ENCODE measurements at regions not wholly inside any gene's neighbourhood (a gene's known extent, or its start where the extent isn't known, plus 50 kb on each side); places are given as distances from the start of the nearest gene placed in this dataset.
A peak's percentile ranks its signal among the peaks of the same experiment; 100 is the strongest.

DNA sequence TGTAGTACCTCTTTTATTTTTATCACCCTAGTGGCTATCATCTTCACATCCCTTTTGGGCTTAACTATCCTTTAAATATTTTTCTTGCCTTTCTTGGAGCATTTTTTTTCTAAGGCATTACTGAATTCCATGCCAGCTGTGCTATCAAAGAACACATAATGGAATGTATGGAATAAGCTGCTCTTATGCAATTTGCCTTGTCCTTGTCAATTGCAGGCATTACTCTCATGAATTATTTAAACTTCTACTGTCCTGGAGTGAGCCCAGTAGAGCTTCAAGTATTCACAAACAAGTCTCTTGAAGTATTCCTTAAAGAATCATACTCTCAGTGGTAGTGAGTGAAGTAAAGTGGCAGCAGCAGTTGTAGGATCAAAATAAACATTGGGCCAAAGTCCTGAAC is 144.6 kb upstream of the IGFBP7 start:
- DNase-seq (ENCODE audit: low read depth): no peak

DNA sequence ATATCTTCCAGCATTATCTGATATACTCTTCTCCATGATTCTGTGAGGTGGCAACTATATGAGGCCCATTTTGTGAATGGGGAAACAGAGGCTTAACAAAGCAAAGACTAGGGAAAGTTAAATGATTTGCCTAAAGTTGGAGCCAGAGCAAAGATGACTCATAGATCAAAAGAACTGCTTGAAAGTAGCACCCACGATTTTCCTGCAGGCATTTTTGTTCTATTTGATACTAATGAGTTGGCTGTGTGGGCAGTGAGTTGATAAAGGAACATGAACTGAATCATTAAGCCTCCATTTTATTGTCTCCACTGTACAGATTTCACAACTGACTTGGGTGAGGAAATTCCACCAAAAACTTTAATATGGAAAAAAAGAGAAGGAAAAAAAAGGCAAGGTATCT is 138.9 kb upstream of the IGFBP7 start:
- DNase-seq (ENCODE audit: low read depth): peak; percentile 1

DNA sequence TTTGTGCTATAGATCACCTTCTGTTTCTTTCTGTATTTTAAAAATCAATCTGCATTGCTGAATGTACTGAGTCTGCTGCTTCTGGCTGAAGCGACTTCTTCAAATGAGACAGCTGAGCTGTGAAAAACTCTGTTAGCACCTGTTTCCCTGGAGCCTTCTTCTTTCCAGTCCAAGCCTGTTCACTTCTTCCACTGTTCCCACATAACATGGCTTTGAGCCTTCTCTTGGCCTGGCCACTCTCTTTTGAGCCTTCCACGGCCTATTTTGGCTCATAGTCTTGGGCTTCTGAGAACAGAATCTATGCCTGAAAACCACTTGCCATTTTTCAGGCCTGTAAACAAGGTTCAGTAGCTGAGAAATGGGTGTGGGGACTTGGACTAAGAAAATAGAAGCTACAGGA is 132.9 kb upstream of the IGFBP7 start:
- DNase-seq (ENCODE audit: low read depth): no peak

DNA sequence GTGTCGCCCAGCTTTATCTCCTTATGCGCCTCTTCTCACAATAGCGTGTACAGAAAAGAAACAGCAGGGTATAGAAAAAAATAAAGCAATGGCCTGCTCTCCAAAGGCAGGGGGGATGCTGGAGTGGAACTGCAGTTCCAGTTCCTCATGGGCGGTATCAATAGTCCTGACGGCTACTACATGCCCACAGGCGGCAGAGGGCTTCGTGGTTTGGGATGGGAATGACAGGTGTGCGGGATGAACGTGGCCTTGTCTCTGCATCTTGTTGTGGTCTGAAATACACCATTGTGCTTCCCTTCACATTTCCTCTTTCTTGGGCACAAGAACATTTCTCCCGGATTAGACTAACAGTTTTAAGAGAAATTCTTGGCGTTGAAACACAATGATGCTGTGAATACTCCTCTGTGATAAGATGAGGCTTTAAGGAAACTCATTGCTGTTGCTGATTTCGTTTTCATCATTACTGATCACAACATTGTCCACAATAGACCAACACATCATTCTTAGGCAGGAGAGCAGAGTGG is 124.1 kb upstream of the IGFBP7 start:
- DNase-seq (ENCODE audit: low read depth): no peak

DNA sequence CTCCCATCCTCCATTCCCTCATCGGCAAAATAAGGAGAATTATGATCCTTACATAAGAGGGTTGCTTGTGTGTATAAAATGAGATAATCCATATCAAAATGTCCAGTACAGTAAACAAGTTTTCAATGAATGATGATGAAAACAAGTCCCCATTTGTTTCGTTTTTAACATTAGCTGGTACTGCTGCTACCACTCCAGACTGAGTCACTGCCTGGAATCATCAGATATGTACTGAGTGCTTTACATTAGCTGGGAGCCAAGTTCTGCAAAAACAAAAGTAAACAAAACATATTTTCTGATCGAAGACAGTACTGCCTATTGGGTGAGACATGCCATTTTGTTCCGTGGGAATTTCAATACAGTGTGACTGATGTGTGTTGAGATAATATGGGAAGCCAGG is 123.2 kb upstream of the IGFBP7 start:
- peak; percentile 12 for DNase-seq (ENCODE audit: low read depth)

DNA sequence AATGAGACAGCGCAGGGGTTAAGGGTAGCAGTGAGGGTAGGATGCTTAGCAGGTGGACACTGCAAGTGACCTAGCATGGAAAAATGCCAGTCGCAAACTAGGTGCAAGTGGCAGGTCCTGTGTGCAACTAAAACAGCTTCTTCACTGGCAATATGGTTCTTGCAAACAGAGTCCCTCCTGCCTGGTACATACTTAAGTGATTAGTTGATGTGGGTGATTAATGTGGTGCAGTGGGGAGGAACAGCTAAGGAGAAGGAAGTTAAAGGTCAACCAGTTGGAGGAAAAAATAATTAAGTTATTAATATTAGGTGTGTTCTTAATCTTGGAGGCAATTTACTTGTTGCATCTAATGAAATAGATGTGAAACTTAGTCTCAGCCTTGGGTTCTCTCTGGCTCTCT is 121.6 kb upstream of the IGFBP7 start:
- no peak for DNase-seq (ENCODE audit: low read depth)

DNA sequence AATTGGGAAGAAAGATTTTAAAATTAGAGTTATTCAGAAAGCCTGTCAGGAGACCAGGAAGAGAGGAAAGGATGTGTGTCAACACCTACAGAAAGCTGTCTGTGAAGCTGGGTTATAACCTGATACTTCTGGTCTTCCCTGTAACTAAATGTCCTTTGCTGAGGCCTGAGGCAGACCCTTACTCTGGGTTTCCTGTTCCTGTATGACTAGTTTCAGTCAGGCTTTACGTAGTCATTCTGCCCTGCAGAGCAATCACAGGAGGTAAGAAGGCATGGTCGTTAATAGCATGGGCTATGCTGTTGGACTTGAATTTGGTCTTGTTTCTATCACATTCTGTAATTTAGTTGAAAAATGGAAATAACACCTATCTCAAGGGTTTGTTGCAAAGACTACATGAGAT is 110.5 kb upstream of the IGFBP7 start:
- DNase-seq (ENCODE audit: low read depth): no peak

DNA sequence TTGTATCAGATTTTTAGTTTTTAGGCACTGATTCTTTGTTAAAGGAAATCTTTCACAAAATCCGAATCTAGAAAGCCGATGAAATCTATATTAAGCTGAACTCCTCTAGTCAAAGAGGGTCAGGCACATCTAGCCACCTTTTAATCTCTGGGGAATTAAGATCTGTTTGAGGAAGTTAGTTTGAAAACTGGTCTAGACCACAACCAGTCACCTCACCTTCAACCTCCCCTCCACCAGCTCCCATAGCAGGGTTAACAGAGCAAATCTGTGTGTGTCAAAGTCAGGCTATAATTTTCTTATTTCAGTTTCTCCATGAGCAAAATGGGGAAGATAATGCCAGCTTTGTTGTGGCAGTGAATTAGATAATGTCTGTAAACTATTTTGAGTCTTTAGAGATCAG is 110.0 kb upstream of the IGFBP7 start:
- no peak for DNase-seq (ENCODE audit: low read depth)

DNA sequence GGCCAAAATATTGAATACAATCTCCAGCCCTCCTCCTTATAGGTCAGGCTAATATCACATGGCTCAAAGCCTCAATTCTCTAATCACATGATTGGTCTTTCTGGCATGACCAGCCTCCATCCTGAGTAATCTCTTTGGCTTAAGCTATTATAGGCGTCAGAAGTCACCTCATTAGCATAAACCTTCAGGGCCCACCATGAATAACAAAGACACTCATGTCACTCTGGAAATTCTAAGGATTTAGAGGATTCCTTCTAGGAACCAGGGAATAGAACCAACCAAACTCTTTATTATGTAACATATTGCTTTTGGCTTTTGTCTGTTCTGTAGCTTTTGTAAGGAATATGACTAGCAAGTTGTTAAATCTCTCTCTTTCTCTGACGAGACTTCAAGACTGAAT is 109.2 kb upstream of the IGFBP7 start:
- no peak for DNase-seq (ENCODE audit: low read depth)

DNA sequence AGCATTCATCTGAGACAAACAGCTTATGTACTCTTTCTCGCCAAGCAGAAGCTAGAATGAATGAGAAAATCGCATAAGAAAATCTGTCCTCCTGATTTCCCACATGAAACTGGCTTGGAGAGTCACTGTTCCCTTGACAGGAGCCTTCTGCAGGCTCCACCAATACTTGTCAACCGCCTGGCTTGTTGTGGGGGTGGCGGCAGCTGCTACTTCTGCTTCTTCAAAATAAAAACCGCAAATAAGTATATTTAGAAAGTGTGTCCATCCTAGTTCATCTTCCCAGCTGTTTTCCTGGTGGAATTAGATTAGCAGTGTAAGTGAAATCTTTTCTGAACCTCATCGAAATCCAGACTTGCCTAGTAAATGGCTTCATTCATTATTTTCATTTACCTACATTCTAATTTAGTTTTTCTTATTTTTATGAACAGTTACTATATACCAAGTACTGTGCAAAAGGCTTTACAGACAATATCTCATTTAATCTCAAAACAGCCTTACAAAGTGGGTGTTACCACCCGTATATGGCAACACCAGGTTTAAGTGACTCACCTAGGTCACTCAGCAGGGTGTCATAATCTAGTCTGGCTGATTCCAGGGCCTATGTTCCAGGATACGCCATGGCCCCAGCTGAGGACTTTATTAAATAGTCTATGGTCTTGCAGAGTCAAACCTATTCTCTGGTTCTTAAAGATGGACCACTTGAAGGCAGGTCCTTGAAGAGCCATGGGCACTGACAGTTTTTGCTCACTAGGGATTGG is 104.6 kb upstream of the IGFBP7 start:
- peak; percentile 56 for DNase-seq (ENCODE audit: low read depth)

DNA sequence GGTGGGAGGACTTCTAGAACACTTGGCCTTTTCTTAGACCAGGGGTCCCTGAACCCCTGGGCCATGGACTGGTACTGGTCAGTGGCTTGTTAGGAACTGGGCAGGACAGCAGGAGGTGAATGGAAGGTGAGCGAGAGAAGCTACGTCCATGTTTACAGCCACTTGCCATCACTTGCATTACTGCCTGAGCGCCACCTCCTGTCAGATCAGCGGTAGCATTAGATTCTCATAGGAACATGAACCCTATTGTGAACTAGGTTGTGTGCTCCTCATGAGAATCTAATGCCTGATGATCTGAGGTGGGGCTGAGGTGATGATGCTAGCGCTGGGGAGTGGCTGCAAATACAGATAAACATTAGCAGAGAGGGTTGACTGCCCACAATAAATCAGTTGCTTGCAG is 100.9 kb upstream of the IGFBP7 start:
- DNase-seq (ENCODE audit: low read depth): no peak

DNA sequence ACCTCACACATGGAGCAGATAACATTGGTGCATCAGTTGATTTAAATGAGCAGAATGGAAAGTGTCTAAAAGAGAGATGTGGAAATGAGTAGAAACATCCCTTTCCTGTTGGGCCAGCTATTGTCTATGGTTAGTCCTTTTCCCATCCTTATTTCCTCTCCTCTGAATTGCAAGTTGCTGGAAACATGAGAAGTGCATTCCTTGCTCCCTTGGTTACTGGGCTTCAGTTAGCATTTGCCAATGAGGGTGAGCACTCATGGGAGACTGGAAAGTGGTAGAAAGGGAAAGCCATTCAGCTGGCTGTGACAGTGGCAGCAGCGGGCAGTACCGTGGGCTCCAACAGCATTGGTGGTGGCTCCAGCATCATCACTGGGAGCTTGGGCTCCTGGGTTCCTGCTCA is 96.0 kb upstream of the IGFBP7 start:
- no peak for DNase-seq (ENCODE audit: low read depth)

DNA sequence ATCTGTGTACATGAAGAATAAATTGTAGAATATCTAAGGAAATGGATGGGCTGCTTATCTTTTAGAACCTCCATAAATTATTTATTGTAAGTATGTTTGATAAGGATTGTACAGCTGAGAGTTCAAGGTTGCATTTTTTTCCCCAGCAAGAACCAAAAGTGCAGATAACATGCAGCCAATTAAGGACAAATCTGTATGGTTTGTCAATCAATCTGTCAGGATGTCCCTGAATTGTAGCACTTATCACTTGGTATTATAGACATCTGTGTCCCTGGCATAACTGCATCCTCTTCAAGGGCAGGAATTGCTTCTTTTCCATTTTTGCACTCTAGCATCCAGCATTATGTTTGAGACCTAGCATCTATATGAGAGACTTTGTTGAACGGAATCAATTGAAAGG is 95.4 kb upstream of the IGFBP7 start:
- DNase-seq (ENCODE audit: low read depth): no peak

DNA sequence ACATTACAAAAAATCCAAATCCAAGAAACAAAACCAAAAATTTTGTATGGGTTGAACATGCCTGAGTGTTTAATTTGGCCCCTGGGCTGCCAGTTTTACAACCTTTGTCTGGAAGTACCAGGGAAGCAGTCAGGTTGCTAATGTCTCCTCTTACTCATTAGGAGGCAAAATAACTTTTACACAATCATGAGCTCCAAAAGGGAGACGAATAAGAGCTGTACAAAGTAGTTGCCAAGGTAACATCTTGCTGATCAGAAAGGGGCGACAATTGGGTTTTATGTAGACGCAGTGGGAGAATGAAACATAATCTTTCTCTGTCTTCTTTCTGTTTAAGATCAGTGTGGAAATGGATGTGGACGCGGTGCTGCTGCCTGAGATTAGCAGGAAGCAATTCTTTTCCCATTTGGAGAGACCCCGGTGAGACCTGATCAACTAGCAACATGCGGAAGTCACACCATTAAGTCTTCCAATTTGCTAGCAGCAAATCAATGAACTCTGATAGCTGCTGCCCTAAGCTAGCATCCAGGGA is 90.7 kb upstream of the IGFBP7 start:
- no peak for DNase-seq (ENCODE audit: low read depth)

DNA sequence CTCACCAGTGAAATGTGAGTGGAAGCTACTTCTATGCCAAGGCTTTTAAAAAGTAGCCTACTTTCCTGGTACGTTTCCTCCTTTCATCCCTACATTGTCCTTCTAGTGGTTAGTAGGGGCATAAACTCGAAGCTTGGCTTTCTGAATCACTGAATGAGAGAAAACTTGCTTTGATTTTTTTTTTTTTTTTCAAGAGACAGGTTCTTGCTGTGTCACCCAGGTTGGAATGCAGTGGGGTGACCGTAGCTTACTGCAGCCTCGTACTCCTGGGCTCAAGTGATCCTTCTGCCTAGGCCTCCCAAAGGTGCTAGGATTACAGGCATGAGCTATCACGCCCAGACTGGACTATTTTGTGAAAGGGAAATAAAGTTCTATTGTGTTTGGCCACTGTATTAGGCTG is 89.1 kb upstream of the IGFBP7 start:
- DNase-seq (ENCODE audit: low read depth): no peak

DNA sequence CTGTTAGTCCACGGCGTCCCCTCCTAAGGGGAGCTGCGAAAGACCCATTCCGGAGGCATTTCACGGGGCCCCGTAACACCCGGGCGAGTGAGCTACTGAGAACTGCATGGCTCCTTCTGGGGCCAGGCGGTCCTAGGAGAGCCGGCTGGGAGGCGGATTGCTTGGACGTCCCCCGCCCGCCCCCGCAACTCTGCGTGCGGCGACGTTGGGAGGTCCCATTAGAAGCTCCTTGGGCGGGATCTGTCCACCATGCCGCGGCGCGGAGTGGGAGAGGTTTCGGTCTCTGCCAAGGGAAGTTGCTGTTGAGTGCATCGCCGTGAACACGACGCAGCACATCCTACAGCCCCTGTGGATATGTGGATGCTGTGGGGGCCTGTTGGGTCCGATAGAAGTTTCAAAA is 85.4 kb upstream of the IGFBP7 start:
- no peak for DNase-seq (ENCODE audit: low read depth)

DNA sequence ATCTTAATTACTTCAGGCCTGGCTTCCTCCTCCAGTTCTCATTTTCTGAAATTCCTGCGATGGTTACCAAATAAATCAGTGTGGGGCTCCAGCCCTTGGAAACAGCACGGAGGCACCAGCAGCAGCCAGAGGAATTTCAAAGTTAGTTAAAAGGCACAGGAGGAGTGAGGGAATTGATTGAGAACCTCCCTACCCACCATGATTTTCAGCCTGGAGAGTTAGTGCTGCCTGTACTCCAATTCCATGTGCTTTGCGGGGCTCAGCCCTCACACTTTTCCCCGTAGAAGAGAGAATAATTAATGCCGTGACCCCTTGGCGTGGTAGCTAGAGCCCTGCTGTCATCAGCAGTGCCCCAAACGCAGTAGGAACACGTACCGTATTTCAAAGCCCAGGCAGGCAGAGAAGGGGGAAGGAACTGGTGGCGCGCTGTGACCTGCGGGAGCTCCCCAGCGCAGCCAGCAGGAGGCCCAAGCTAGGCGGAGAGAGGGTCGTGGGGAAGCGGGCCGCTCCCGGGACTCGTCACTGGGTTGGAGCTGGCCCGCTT is 84.0 kb upstream of the IGFBP7 start:
- no peak for DNase-seq (ENCODE audit: low read depth)

DNA sequence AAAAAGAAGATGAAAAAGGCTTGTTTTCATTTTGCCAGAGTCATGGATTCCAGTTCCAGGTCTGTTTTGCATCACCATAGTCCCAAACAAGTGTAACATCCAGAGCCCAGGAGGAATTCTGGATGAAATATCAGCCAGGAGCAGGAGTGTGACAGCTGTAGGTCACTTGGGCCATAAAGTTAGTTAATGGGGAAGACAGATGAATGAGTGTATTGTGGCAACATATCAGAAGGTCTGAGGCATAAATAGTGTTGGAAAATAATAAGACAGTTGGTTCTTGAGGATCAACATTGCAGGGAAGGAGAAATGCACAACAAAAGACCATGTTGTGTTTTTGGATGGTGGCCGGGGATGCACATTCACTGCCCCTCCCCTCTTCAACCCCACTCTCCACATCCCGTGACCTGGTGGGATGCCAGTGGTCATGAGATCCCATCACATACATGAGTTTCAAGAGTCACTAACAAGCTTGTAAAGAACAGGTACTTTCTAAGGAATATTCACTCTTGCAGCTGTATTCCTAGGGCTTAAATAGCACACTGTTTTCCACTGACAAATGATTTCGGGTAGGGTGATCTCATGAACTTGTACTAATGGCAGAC is 83.1 kb upstream of the IGFBP7 start:
- no peak for DNase-seq (ENCODE audit: low read depth)

DNA sequence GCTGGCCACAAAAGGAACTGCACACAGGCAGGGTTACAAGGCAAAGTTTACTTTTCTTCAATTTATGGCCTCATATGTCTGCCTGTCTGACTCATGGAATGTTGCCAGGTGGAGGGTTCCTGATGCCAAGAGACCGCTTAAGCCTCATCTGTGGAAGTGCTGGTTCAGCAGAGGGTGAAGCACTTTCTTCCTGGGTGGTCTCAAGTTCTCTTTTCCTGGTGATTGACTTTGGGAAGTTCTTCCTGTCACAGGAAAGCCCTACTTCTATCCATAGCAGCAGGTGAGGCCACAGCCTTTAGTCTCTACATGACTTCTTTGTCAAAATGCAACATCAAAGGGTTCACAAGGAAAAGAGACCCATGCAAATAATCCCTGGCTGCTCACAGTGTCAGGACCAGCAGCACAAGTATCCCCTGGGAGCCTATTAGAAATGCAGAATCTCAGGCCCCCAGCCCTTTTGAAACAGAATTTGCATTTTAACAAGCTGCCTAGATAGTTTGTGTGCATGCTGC is 81.4 kb upstream of the IGFBP7 start:
- no peak for DNase-seq (ENCODE audit: low read depth)

DNA sequence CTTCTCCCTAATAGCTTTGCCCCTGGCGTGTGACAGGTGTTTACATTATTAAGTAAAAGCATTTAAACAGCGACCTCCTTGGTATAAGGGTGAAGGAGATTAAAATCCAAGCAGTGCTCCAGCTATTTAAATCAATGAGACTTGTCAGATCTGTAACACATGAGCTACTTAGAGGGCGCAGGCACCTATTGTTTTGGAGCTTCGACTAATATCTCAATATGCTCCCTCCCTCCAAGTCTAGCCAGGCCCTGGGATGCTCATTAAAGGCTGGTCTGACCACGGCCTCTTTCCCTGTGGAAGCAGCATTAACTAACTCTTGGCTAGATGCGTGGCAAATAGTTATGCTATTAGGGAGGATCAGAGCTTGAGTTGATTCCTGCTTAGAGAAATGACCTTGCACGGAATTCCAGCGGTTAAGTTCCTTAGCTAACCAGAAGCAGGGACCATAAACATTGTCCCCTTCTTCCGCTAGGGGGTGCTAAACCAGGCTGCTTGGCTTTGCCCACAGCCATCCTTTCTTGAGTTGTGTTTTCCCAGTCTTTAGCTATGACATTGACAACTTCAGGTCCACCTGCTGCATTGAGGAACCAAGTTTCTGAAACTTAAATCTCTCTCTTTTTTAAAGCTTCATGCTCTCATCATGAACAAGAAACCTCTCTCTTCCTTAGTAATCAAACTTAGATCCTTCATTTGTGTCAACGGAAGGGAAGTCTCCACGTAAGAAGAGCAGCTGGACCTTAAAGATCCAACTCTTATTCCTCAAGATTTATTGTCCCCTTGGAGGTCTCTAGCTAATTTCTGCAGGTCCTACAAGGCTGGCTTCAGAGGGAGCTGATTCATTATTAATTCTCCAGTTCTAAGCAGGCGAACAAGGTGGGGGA is 80.7 kb upstream of the IGFBP7 start:
- peak; percentile 31 for DNase-seq (ENCODE audit: low read depth)

DNA sequence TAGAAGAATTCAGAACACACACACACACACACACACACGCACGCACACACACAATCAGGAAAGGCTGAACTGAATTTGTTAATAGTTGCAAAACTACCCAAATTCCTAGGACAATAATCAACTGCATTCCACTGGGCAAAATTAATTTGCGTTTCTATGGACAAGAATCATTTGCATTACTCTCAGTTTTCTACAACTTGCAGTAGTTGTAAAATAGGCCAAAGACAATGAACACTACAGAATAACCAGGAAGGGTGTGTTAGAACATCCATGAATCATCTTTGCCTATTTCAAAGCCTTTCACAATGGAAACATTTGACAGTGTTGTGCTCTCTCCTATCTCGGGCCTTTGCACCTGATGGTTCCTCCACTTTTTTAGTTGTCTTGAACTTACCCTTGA is 77.1 kb upstream of the IGFBP7 start:
- DNase-seq (ENCODE audit: low read depth): no peak

Data from LHCN-M2 (cell line).